Endothelial cell of umbilical vein (primary cell): ENCODE measurements at regions not wholly inside any gene's neighbourhood (a gene's known extent, or its start where the extent isn't known, plus 50 kb on each side); places are given as distances from the start of the nearest gene placed in this dataset.

Experiments used
- CTCF ChIP-seq, 2 donors: IDR thresholded peaks; 1 replicate in 1 of 2; 2 replicates in 1 of 2; pipeline ENCODE4 v1.5.1; 2011; ENCODE audit warnings: low read length in 2 of 2, mild to moderate bottlenecking in 2 of 2, moderate library complexity in 2 of 2, control low read depth in 1 of 2, inconsistent platforms in 1 of 2, low read depth in 1 of 2; ENCODE audit not compliant: insufficient read depth in 1 of 2; ENCODE audit errors: extremely low read depth in 1 of 2
- EZH2 ChIP-seq: IDR thresholded peaks from 2 replicates; pipeline ENCODE4 v1.6.1; 2012; ENCODE audit warnings: borderline replicate concordance, low read depth, mild to moderate bottlenecking, moderate library complexity, low read length, inconsistent platforms; ENCODE audit not compliant: severe bottlenecking
- FOS ChIP-seq: IDR thresholded peaks from 2 replicates; pipeline ENCODE4 v1.6.1; 2011; ENCODE audit warnings: mild to moderate bottlenecking, low read length, moderate library complexity, borderline replicate concordance; ENCODE audit not compliant: insufficient read depth
- GATA2 ChIP-seq: IDR thresholded peaks from 2 replicates; pipeline ENCODE4 v1.7.0; 2011; ENCODE audit warnings: low read depth, mild to moderate bottlenecking, moderate library complexity, mixed read lengths, low read length; ENCODE audit not compliant: insufficient read length, insufficient read depth
- JUN ChIP-seq: IDR thresholded peaks from 2 replicates; pipeline ENCODE4 v1.6.1; 2011; ENCODE audit warnings: borderline replicate concordance, low read depth; ENCODE audit not compliant: insufficient read length, insufficient read depth
- MAX ChIP-seq: IDR thresholded peaks from 2 replicates; pipeline ENCODE4 v1.6.1; 2011; ENCODE audit not compliant: insufficient read depth, insufficient read length
- MYC ChIP-seq: IDR thresholded peaks from one replicate; pipeline ENCODE4 v1.6.1; 2011; ENCODE audit warnings: mild to moderate bottlenecking, low read depth, low read length
- POLR2A ChIP-seq: IDR thresholded peaks from 2 replicates; pipeline ENCODE4 v1.6.1; 2012; ENCODE audit warnings: low read depth, mild to moderate bottlenecking, control low read depth, low read length
- POLR2AphosphoS5 ChIP-seq: IDR thresholded peaks from 2 replicates; pipeline ENCODE4 v1.6.1; 2012; ENCODE audit warnings: low read depth, mild to moderate bottlenecking, control low read depth, low read length, moderate library complexity; ENCODE audit not compliant: insufficient read depth

- no peak for TF ChIP-seq CTCF (IDR thresholded peaks at IDR 0.05; ENCODE audit: extremely low read depth in 1 of 2, insufficient read depth in 1 of 2, low read depth in 1 of 2, low read length in 2 of 2)
- no peak for TF ChIP-seq POLR2A
- no peak for TF ChIP-seq EZH2
- no peak for TF ChIP-seq MYC
- TF ChIP-seq FOS = no peak
- TF ChIP-seq POLR2AphosphoS5 = no peak
- no peak for TF ChIP-seq GATA2
- TF ChIP-seq MAX = no peak
- no peak for TF ChIP-seq JUN
Measured at GRCh38 chr6:21377356-21377755, 216.2 kb upstream of the SOX4 start.
